HG03045 (cell line): ENCODE measurements at regions not wholly inside any gene's neighbourhood (a gene's known extent, or its start where the extent isn't known, plus 50 kb on each side); places are given as distances from the start of the nearest gene placed in this dataset.

Experiments used
- ATAC-seq: cut with Tn5 transposase; IDR thresholded peaks from one replicate; pipeline ENCODE4 v1.9.1; 2021; ENCODE audit warnings: mild to moderate bottlenecking, moderate library complexity; ENCODE audit not compliant: unreplicated experiment

GRCh38 chr1:23615852-23616251, 56.6 kb upstream of the ID3 start:
- no peak for ATAC-seq

DNA sequence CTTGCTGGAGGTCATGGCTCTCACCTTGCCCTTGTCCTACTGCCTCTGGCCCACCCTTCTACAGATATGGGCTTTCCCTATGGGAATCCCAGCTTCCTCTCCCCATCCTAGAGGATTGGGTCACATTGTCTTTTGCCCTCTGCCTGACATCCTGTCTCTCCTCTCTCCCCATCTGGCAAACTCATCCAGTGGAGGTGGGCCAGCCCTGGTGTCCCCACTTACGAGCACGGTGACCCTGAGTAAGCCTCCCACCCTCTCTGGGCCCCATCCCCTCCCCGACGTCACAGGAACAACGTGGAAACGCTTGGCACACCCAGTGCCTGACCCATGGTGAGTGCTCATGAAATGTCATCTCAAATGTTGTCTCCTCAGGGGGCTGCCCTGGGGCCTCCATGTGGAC, 56.1 kb upstream of the ID3 start:
- ATAC-seq: no peak

DNA sequence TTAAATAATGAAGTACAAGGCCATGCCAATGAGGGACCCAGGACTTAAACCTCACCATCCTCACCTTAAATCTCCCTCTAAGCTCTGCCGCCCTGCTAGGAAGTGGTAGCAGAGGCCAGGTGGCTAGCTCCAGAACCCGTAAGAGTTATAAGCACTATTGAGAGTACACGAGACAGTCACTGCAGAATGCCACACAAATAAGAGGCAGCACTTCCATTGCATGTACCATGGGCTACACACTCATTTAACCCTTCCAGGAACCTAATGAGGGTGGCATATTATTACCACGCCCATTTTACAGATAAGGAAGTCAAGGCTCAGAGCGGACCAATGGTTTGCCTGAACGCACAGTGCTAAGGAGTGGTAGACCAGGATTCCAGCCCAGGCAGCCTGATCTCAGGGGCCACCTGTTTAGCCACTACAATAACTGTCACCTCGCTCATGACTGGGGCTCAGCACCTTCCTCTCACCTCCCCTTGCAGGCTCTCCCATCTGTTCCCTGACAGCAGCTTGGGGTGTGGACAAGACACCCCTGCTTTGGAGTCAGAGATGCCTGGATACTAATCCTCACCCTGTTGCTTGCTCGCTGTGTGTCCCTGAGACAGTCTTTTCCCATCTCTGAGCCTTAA, 54.8 kb upstream of the ID3 start:
- no peak for ATAC-seq

DNA sequence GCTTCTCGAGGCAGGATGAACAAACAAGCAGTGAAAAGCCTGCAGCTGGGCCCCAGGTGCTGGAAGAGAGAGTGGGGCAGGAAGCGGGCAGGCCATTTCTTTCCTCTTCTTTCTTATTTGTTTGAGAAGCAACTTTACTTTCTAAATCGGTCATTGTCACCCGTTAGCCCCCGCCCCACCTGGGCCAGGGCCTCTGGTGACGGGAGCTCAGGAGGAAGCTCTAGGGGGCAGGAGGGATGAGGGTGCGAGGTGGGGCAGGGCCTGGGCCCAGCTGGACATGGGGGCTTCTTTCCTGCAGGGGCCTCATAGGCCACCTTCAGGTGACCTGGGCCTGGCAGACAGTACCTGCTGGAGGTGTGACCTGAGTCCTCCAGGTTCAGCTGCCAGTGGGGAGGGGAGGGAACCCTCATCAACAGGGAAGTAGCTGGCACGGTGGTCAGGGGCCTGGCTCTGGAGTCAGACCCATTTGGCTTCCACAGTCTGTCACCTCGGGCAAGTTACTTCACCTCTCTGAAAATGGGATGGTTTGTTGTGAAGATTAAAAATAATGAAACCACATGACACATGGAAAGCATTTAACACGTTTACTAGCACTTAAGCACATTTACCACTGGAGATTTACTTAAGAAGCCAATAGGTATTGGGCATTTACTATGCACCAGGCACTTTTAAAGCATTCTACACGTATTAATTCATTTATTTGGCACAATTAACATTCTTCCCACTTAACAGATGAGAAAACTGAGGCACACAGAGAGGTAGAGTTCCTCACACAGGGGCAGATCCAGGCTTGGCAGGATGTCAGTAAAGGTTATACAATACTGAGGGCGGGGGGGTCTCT, 54.1 kb upstream of the ID3 start:
- ATAC-seq: no peak

GRCh38 chr1:23611601-23612327, 52.5 kb upstream of the ID3 start:
- no peak for ATAC-seq

DNA sequence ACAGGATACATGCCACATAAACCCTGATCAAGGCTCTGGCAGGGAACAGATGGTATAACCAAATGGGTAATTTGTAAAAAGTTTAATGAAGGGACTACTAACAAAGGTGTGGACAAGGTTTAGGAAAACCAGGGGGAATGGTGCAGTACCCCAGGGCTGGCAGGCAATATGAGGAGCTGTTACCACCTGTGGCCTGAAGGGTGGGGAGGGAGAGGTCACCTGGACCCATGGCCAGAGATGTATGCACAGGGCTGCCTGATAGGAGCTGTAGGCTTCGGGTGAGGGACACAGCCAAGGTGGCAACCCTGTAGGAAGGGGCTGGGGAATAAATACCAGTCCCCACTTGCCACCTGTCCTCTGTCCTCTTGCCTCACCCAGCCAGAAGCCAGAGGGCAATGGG, 51.4 kb upstream of the ID3 start:
- ATAC-seq: no peak

DNA sequence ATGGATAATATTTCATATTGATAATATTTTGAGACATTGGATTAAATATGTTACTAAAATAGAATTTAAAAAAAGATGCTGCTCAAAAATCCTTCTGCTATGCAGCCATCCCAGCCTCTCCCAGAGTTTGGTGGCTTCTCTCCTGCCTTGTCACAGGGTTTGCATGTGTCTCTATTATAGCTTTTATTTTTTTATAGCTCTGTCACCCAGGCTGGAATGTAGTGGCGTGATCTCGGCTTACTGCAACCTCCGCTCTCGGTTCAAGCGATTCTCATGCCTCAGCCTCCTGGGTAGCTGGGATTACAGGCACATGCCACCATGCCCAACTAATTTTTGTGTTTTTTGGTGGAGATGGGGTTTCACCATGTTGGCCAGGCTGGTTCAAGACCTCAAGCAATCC, 50.7 kb upstream of the ID3 start:
- ATAC-seq: no peak
